Stimulated activated CD8-positive, alpha-beta memory T cell treated with anti-CD3 and anti-CD28 coated beads, Interleukin-7, amount 100 ng/mL, for 1 hour (primary cell): ENCODE measurements at regions not wholly inside any gene's neighbourhood (a gene's known extent, or its start where the extent isn't known, plus 50 kb on each side); places are given as distances from the start of the nearest gene placed in this dataset.

ENCODE experiments used
- DNase-seq, 2 donors: peaks; one replicate each; pipeline ENCODE4 v3.0.0-alpha.2; 2020; ENCODE audit warnings: low read depth in 2 of 2

GRCh38 chr9:85155352-85155751, 485.8 kb downstream of the NTRK2 start:
- no peak for DNase-seq

GRCh38 chr9:85151741-85152140, 482.2 kb downstream of the NTRK2 start:
- no peak for DNase-seq

- DNase-seq: no peak
Measured at GRCh38 chr9:85151162-85151561, 481.6 kb downstream of the NTRK2 start.

- no peak for DNase-seq
Measured at GRCh38 chr9:85147046-85147640, 477.6 kb downstream of the NTRK2 start.

- DNase-seq: no peak
Measured at GRCh38 chr9:85142968-85143367, 473.4 kb downstream of the NTRK2 start.

- DNase-seq: no peak
Measured at GRCh38 chr9:85142496-85142911, 473.0 kb downstream of the NTRK2 start.

GRCh38 chr9:85137696-85138095, 468.2 kb downstream of the NTRK2 start:
- no peak for DNase-seq

- no peak for DNase-seq
Measured at GRCh38 chr9:85136987-85137386, 467.5 kb downstream of the NTRK2 start.

GRCh38 chr9:85136507-85136906, 467.0 kb downstream of the NTRK2 start:
- no peak for DNase-seq

GRCh38 chr9:85130764-85131163, 461.2 kb downstream of the NTRK2 start:
- DNase-seq: no peak

- no peak for DNase-seq
Measured at GRCh38 chr9:85130260-85130659, 460.7 kb downstream of the NTRK2 start.

GRCh38 chr9:85129514-85129913, 460.0 kb downstream of the NTRK2 start:
- DNase-seq: no peak

- DNase-seq: no peak
Measured at GRCh38 chr9:85118990-85119755, 449.6 kb downstream of the NTRK2 start.

GRCh38 chr9:85117831-85118230, 448.3 kb downstream of the NTRK2 start:
- DNase-seq: no peak

GRCh38 chr9:85115473-85115872, 445.9 kb downstream of the NTRK2 start:
- no peak for DNase-seq

- no peak for DNase-seq
Measured at GRCh38 chr9:85114799-85115198, 445.3 kb downstream of the NTRK2 start.

GRCh38 chr9:85112933-85113418, 443.4 kb downstream of the NTRK2 start:
- no peak for DNase-seq

GRCh38 chr9:85112391-85112790, 442.9 kb downstream of the NTRK2 start:
- DNase-seq: no peak

- no peak for DNase-seq
Measured at GRCh38 chr9:85108746-85109145, 439.2 kb downstream of the NTRK2 start.

- no peak for DNase-seq
Measured at GRCh38 chr9:85108229-85108628, 438.7 kb downstream of the NTRK2 start.

- DNase-seq: no peak
Measured at GRCh38 chr9:85089188-85089969, 419.9 kb downstream of the NTRK2 start.

GRCh38 chr9:85081963-85082362, 412.4 kb downstream of the NTRK2 start:
- DNase-seq: no peak

GRCh38 chr9:85079349-85079748, 409.8 kb downstream of the NTRK2 start:
- no peak for DNase-seq
